Type B pancreatic cell (in vitro differentiated cells): ENCODE measurements at regions not wholly inside any gene's neighbourhood (a gene's known extent, or its start where the extent isn't known, plus 50 kb on each side); places are given as distances from the start of the nearest gene placed in this dataset.

Experiments used
- DNase-seq: peaks from one replicate; pipeline ENCODE4 v3.0.0; 2021; ENCODE audit warnings: mixed read lengths; ENCODE audit not compliant: unreplicated experiment; ENCODE audit errors: extremely low spot score
- H3K27ac Mint-ChIP-seq: 2 replicates; pipeline ENCODE4 v1.8.0; 2021; ENCODE audit warnings: mild to moderate bottlenecking, mixed read lengths
- H3K27me3 Mint-ChIP-seq: 2 replicates; pipeline ENCODE4 v1.8.0; 2021; ENCODE audit warnings: mixed read lengths
- H3K36me3 Mint-ChIP-seq: 2 replicates; pipeline ENCODE4 v1.8.0; 2021; ENCODE audit warnings: mixed read lengths
- H3K4me1 Mint-ChIP-seq: one replicate; pipeline ENCODE4 v1.8.0; 2021; ENCODE audit warnings: mixed read lengths; ENCODE audit not compliant: unreplicated experiment
- H3K4me3 Mint-ChIP-seq: 2 replicates; pipeline ENCODE4 v1.8.0; 2021; ENCODE audit warnings: mild to moderate bottlenecking, mixed read lengths
- H3K9me3 Mint-ChIP-seq: 2 replicates; pipeline ENCODE4 v1.8.0; 2021; ENCODE audit warnings: mixed read lengths
- CTCF ChIP-seq: fragments of 200-600 bp; sonication (generic); conservative IDR thresholded peaks from 2 replicates; pipeline ENCODE4 v1.5.0; 2021; ENCODE audit warnings: antibody characterized with exemption, mild to moderate bottlenecking

DNA sequence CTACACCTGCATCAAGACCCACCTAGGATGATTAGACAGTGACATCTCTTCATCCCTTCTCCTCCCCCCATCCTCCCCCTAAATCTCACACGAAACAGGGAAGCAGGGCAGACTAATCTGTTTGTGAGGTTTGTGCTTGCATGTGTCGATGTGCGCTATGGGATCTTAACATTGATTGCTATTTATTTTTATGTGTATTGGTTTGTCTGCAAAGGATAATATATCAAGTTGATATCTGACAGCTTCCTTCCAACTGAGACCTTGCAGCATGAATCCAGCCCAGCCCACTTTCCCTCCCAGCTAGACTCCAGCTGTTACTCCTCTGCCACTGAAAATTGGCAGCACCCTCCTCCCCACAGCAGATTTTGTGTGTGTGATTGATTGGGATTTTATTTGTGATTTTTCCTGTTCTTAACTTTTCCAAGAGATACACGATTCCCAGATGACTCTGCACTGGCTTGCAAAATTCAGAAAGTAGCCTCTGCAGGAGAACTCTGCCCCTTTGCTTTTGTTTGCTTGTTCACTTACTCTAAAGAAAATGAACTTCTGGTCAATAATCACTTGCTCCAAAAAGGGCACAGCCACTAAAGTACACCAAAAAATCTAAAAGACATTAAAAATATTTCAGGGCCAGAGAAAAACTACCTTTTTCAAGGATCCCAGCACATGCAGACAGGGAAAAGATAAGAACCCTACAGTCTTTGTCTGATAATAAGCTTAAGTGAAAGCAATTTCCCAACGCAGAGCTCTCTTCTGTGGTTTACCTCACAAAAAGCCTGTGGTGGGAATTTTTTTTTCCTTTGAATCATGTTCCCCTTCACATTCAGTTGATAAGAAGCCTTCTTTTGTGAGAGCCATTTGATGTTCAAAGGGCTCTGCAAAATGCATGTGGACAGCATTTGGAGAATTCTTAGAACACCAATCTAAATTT, 222.1 kb downstream of the RPS29 start:
- Mint-ChIP-seq H3K36me3 (no peaks in the 10 kb centered on the region), H3K4me1 (peaks cover 6% of the 10 kb centered on the region), H3K4me3 (no peak overlapping the region), H3K27me3 (no peaks in the 10 kb centered on the region), H3K27ac (no peak overlapping the region), H3K9me3 (peaks cover 7% of the 10 kb centered on the region)
- TF ChIP-seq CTCF, result no peak
- DNase-seq, result no peak

GRCh38 chr14:49362916-49363315, 223.3 kb downstream of the RPS29 start:
- Mint-ChIP-seq H3K9me3 (peaks cover 7% of the 10 kb centered on the region), H3K27ac (no peak overlapping the region), H3K36me3 (no peaks in the 10 kb centered on the region), H3K27me3 (no peaks in the 10 kb centered on the region), H3K4me1 (peaks cover 6% of the 10 kb centered on the region), H3K4me3 (no peak overlapping the region)
- no peak for DNase-seq
- TF ChIP-seq CTCF, result no peak

GRCh38 chr14:49339130-49339529, 247.1 kb downstream of the RPS29 start:
- H3K27ac Mint-ChIP-seq, result no peak overlapping the region
- H3K4me3 Mint-ChIP-seq, result no peak overlapping the region
- no peak for DNase-seq
- H3K4me1 Mint-ChIP-seq, result no peaks in the 10 kb centered on the region
- no peaks in the 10 kb centered on the region for H3K27me3 Mint-ChIP-seq
- no peaks in the 10 kb centered on the region for H3K9me3 Mint-ChIP-seq
- H3K36me3 Mint-ChIP-seq, result no peaks in the 10 kb centered on the region
- TF ChIP-seq CTCF, result no peak

- Mint-ChIP-seq H3K4me3 (no peak overlapping the region), H3K9me3 (no peaks in the 10 kb centered on the region), H3K27me3 (peaks cover 3% of the 10 kb centered on the region), H3K36me3 (no peaks in the 10 kb centered on the region), H3K27ac (no peak overlapping the region), H3K4me1 (no peaks in the 10 kb centered on the region)
- DNase-seq, result no peak
- no peak for TF ChIP-seq CTCF
Measured at GRCh38 chr14:49319810-49320209, 266.4 kb downstream of the RPS29 start.

GRCh38 chr14:49315570-49315969, 270.6 kb downstream of the RPS29 start:
- no peaks in the 10 kb centered on the region for H3K4me1 Mint-ChIP-seq
- TF ChIP-seq CTCF, result no peak
- peaks cover 3% of the 10 kb centered on the region for H3K27me3 Mint-ChIP-seq
- H3K9me3 Mint-ChIP-seq, result no peaks in the 10 kb centered on the region
- DNase-seq, result no peak
- H3K4me3 Mint-ChIP-seq, result no peak overlapping the region
- no peaks in the 10 kb centered on the region for H3K36me3 Mint-ChIP-seq
- H3K27ac Mint-ChIP-seq, result no peak overlapping the region
